NCI-H2081 treated with DMSO at 0.1 percent for 48 hours (cell line): ENCODE measurements at regions not wholly inside any gene's neighbourhood (a gene's known extent, or its start where the extent isn't known, plus 50 kb on each side); places are given as distances from the start of the nearest gene placed in this dataset.

Experiments
- DNase-seq: peaks from one replicate; lab custom pipeline; 2025; lab: John Stamatoyannopoulos, UW

- DNase-seq, result no peak
These were observed 366.9 kb upstream of the ZEB2 start for GRCh38 chr2:144886862-144887261.

- DNase-seq, result no peak
These were observed 358.0 kb upstream of the ZEB2 start for GRCh38 chr2:144877893-144878292.

DNA sequence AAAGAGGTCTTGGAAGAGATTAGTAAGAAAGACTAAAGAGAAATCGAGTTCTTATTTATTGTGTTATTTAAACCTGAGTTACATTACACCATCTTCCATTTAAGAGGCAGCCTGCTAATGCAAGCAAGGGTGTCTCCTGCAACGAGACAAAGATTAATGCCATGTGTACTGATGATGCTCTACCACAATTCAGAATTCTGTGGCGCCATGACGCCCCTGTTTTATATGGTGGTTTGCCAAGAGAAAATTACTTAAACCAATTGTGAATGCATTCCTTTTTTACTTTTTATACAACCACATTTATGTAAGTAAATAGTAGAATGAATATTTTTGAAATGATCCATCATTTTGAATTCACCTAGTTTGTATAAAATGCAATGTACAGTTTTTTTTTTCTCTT is 356.1 kb upstream of the ZEB2 start:
- no peak for DNase-seq

DNA sequence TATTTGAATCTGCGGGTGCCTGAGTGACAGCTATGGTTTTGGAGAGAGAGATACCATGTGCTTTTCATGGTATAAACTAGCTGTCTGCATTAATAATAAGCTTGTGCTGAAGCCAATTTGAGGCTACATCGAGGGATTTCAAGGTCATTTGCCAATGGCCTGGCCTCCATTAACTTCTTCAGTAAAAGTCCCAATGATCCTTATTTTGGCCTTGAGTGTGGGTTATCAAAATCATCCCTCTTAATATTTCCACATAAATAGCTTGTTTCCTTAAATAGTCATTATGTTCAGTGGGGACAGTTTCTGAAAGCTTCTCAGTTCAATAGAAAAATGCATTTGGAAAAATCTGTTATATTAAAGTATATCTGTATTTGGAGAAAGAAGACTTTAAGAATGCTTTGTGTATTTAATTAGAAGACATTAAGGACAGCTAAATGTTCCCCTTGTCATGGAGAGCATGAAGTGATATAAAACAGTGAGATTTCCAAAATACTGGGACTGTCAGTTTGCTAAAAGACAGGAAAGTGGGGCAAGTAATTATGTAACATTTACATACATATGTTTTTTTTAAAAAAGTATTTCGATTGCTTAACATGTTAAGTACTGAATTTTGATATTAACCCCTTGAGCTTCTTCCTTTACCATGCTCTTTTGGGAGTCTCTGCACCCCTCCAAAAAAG is 355.5 kb upstream of the ZEB2 start:
- no peak for DNase-seq

GRCh38 chr2:144865670-144866069 is 345.8 kb upstream of the ZEB2 start:
- DNase-seq, result no peak

DNA sequence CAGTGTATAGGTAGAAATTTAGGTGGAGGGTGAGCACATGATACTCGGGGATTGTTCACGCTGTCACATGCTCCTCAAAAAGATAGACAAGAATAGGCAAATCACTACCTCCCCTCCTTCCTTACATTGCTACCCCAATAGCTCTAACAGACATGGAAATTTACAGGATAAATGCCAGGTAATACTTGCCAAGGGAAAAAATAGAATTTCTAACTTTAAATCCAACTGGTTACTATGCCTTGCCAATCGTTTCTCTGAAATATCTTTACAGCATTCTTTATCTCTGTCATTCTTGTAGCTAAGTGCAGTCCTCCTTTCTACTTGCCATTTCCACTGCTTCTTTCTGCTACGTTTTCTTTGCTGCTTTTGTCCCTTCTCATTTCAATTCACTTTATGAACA is 339.8 kb upstream of the ZEB2 start:
- DNase-seq, result no peak

- DNase-seq, result no peak
These were observed 338.3 kb upstream of the ZEB2 start for GRCh38 chr2:144858211-144858610.

DNA sequence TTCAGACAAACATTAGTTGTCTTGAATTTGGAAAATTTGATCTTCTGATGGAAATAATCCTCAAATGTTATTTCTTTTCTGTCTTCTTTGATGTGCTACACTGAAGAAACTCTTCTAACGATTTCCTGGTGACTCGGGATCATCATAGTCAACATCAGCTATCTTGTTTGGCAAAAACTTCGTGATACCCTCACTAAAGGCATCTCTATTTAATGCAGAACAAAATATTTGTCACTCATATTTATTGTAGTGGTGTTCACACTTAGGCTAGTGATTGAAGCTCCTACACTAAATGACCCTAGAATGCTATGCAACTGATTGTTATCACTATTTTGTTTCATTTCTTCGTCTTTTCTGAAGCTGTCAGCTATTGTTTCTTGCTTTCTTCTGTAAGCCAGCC is 334.7 kb upstream of the ZEB2 start:
- no peak for DNase-seq

DNA sequence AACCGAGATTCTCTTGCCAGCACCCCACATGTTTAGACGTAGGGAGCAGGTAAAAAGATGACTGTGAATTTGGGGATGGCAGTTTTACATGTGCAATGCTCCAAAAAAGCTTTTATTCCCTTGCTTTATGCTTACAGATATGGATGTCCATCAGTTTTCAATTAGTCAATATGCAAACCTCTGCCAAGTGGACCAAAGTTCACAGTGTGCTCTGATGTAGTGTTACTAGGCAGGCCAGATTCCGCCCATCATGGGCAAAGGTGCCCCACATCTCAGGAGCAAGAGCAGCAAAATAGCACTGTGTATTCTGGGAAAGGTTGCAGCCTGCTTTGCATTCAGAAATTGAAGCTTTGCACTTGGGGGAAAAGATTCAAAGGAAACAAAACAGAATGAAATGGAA is 329.7 kb upstream of the ZEB2 start:
- no peak for DNase-seq

- DNase-seq, result no peak
These were observed 328.5 kb upstream of the ZEB2 start for GRCh38 chr2:144848423-144848822.

DNA sequence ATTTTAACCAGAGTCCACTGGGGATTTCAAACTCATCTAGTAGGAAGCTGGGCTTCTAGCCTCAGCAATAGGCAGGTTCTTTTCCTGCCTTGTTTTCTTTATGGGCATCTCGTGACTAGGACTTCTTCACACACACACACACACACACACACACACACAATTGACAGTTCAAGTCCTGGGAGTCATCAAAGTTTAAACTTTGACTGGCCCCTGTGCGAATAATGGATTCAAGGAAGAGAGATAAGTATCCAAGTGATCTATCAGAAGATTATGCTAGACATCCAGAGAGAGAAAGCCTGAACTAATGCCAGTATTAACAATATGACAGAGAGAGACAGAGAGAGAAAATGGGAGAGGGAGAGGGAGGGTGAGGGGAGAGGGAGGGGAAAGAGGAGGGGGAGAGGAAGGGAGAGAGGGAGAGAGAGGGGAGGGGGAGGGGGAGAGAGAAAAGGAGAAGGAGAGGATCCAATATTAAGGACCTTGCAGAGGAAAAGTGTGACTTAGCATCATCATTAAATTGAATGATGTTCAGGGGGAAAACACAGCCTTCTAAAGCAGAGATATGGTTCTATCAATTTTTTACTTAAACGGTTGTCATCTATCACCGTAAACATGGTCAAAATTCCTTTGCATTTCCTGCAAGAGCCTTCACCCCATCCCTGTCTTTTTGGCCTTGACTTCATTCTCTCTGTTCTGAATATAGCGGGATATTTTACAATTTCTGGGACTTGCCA is 327.6 kb upstream of the ZEB2 start:
- DNase-seq, result no peak

- no peak for DNase-seq
These were observed 316.9 kb upstream of the ZEB2 start for GRCh38 chr2:144836635-144837350.

DNA sequence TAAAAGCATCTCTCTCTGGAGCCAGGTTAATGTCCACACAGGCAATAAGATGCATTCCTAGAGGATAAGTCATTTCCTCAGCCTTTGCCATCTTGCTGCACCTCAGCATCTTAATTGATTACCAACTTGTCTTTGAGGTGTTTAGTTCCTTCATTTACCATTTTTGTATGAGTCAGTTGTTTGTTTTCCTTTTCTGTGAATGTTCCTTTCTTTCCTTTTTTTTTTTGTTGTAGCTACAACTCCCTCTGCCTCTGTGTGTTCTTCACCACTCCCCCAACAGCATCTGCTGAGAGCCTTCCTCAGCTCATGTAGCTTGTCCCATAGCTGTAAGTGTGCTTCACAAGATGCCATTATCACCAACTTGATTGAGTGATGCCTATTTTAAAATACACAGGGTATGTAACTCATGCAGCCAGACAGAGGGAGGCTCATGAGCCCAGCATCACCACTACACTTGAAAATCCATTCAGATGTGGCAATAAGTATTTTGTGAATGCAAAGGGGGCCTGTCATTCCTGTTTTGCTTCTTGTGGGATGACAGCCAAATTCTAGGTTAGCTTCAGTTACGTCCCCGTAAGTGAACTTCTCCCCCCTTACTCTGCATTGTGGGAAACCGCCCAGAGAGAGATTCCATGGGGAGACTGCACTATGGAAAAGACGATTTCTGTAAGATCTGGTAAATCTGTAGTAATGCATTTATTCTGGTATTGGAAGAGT is 315.9 kb upstream of the ZEB2 start:
- DNase-seq, result no peak

DNA sequence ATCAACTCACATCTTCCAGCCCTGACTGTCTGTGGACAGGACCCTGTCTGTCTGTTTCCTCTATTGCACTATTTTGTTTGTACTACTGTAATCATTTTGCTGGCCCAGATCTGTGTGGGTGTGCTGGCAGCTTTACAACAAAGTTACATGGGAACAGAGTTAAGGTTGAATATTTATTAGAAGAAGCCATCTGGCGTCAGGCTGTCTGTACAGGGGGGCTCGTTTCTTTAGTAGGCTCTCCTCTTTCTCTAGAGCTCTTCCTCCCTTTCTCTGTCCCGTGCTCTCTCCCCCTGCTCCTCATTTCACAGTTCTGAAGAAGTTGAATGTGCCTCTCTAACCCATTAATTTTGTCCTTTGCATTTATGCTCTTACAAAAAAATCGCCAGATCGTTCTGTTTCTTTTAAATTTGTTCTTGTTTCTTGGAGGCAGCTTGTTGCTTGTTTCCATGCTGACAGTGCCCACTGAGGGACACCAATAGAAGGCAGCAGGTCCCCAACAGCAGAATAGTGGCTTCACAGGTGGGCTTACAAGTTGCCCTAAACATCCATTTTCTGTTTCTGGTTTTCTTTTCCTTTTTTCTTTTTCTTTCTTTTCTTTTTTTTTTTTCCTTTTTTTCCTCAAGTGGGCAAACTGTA is 315.2 kb upstream of the ZEB2 start:
- DNase-seq, result no peak

DNA sequence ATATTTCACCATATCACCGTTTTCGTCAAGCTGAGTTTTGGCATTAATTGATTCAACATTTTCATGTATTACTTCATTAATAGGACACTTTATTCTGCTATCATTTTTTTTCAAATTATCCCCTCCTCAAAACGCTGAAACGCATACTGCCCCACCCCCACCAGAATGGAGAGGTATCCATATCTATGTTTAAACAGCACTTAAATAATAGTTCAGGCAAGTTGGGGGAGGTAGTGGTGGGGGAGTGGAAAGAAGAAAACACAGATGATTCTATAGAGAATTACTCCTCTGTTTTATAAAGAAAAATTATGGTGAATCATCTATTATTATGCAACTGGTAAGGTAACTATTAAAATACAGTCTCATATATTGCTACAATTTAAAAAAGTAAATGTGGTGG is 314.4 kb upstream of the ZEB2 start:
- no peak for DNase-seq

DNA sequence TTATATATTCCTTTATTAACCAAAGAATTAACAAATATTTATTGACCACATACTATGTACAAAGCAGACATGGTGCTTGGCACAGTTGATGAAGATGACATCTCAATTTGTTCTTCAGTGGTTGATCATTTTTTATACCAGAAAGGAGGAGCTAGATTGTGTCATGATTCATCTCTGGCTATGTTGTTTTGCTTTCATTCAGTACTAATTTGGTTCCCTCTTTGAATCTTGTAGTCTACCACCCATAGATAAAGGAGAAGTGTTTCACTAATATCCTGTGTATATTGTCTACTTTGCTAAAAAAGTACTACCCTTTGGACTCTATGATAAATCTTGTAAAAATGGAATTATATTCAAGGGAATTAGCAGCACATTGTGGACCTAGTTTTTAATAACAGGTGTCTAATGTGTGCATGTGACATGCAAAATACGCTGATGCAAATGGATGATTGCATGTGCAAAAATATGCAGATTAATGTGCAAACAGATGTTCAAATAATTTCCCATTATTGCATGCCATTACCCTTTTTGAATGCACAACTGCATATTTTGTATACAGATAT is 313.2 kb upstream of the ZEB2 start:
- DNase-seq, result no peak

- no peak for DNase-seq
These were observed 312.1 kb upstream of the ZEB2 start for GRCh38 chr2:144832048-144832447.

GRCh38 chr2:144830543-144830942 is 310.6 kb upstream of the ZEB2 start:
- no peak for DNase-seq

GRCh38 chr2:144827404-144827803 is 307.5 kb upstream of the ZEB2 start:
- DNase-seq, result no peak

DNA sequence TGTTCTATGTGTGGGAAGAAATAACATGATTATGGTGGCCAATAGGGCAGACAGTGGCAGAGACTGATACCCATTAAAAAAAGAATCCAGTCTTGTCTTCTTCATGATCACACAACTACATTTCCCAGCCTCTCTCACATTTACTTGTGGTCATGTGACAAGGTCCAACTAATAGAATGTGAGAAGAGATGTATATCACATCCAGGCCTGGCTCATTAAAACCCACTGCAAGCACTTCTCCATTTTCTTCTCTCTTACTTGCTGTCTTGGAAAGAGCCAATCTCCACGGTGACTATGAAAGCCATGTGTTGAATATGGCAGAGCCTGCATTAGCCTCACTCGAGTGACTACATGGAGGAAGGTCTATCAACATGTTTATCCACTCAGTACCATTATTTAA is 306.2 kb upstream of the ZEB2 start:
- DNase-seq, result no peak

DNA sequence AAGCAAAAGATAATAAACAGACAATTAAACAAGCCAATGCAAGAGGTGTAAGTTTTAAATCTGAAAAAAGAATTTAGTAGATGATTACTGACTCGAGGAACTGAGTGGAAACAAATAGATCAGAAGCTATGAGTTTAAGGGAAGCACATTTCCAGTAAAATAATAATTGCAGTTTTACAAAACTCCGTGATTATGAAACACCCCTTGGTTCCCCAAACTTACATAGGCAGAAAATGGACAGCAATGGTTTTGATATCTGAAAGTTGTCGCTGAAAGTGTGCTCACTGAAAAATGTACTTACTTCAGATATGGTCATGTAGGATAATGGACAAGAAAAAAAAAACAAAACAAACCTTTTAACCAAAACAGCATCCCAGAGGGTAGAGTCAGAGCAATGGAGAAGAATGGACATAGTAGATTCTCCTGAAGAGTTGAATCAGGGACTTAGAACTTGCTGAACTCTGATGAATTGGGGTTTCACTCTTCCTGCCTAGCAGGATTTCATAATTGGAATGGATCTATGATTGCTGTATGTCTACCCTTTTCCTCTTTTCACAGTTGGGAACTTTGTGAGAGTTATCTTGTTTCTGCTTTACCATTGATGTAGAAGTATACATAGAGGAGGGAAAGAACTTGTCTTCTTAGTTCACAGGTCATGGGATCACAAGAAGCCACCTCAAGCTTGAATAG is 305.6 kb upstream of the ZEB2 start:
- no peak for DNase-seq
